ENCODE measurements at regions not wholly inside any gene's neighbourhood (a gene's known extent, or its start where the extent isn't known, plus 50 kb on each side); places are given as distances from the start of the nearest gene placed in this dataset.

DNA sequence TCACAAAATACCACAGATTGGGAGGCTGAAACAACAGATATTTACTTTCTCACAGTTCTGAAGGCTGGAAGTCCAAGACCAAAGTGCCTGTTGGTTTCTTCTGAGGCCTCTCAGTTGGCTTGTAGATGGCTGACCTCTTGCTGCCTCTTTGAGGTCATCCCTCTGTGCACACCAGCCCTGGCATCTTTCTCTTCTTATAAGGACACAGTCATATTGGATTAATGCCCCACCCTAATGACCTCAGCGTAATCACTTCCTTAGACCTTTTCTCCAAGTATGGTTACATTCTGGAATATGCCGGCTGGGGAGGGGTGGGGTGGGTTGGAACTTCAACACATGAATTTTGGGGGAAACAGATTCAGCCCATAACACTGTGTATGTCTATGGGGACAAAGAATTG lies 116.2 kb upstream of the LNX1 start:
- TF ChIP-seq CTCF (IDR thresholded peaks at IDR 0.05; ENCODE audit: insufficient read depth, low read depth, low read length): no peak
- no peak for TF ChIP-seq EZH2 (IDR thresholded peaks at IDR 0.05; ENCODE audit: insufficient read depth, low read length)
